Stimulated activated CD4-positive, alpha-beta T cell treated with anti-CD3 and anti-CD28 coated beads, Interleukin-4, amount 100 ng/mL, for 48 hours (primary cell): ENCODE measurements at regions not wholly inside any gene's neighbourhood (a gene's known extent, or its start where the extent isn't known, plus 50 kb on each side); places are given as distances from the start of the nearest gene placed in this dataset.

Source experiments
- DNase-seq, 2 donors: peaks; one replicate each; pipeline ENCODE4 v3.0.0-alpha.2; 2020; ENCODE audit warnings: low read depth in 2 of 2

- no peak for DNase-seq
Observed at GRCh38 chr3:177932750-177933660, 603.2 kb upstream of the KCNMB2 start.

- no peak for DNase-seq
Observed at GRCh38 chr3:177934001-177934891, 602.0 kb upstream of the KCNMB2 start.

- DNase-seq: no peak
Observed at GRCh38 chr3:177935047-177935446, 601.2 kb upstream of the KCNMB2 start.

- no peak for DNase-seq
Observed at GRCh38 chr3:177936721-177937120, 599.5 kb upstream of the KCNMB2 start.

GRCh38 chr3:177942911-177943310 lies 593.3 kb upstream of the KCNMB2 start:
- DNase-seq: no peak

- no peak for DNase-seq
Observed at GRCh38 chr3:177944228-177944661, 592.0 kb upstream of the KCNMB2 start.

GRCh38 chr3:177946048-177946447 lies 590.2 kb upstream of the KCNMB2 start:
- DNase-seq: no peak

- no peak for DNase-seq
Observed at GRCh38 chr3:177946497-177946896, 589.7 kb upstream of the KCNMB2 start.

- no peak for DNase-seq
Observed at GRCh38 chr3:177946936-177947335, 589.3 kb upstream of the KCNMB2 start.

GRCh38 chr3:177947901-177948300 lies 588.3 kb upstream of the KCNMB2 start:
- DNase-seq: no peak

GRCh38 chr3:177948716-177949425 lies 587.4 kb upstream of the KCNMB2 start:
- DNase-seq: no peak

- DNase-seq: no peak
Observed at GRCh38 chr3:177959188-177959587, 577.0 kb upstream of the KCNMB2 start.

- DNase-seq: no peak
Observed at GRCh38 chr3:177960014-177960413, 576.2 kb upstream of the KCNMB2 start.

- no peak for DNase-seq
Observed at GRCh38 chr3:177960722-177961121, 575.5 kb upstream of the KCNMB2 start.

- no peak for DNase-seq
Observed at GRCh38 chr3:177961784-177962183, 574.5 kb upstream of the KCNMB2 start.

GRCh38 chr3:177966493-177966892 lies 569.7 kb upstream of the KCNMB2 start:
- DNase-seq: no peak

GRCh38 chr3:177968891-177969290 lies 567.3 kb upstream of the KCNMB2 start:
- DNase-seq: no peak

- no peak for DNase-seq
Observed at GRCh38 chr3:177973241-177973840, 562.9 kb upstream of the KCNMB2 start.

- DNase-seq: no peak
Observed at GRCh38 chr3:177976241-177976640, 560.0 kb upstream of the KCNMB2 start.

GRCh38 chr3:177976866-177977265 lies 559.4 kb upstream of the KCNMB2 start:
- no peak for DNase-seq

GRCh38 chr3:177977381-177978158 lies 558.7 kb upstream of the KCNMB2 start:
- no peak for DNase-seq
